ENCODE measurements at regions not wholly inside any gene's neighbourhood (a gene's known extent, or its start where the extent isn't known, plus 50 kb on each side); places are given as distances from the start of the nearest gene placed in this dataset.

DNA sequence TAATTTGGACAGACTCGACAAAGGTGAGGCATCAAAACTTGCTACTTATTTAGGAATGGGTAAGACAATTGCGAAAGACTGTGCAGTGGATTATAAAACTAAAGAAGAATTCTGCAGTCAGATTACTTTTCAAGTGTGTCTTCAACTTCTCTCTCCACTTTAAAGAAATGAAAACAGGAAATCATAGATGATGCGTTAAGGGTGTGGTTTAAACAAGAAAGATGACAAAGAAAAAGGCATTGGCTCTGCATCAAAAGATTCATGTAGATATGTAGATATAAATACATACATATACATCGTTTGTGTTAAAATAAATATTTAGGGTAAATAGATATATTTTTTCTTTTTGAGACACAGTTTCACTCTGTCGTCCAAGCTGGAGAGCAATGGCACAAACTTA lies 74.6 kb upstream of the PARP11 start:
- no peak for DNase-seq

GRCh38 chr12:3945671-3946070 lies 72.5 kb upstream of the PARP11 start:
- DNase-seq = no peak

DNA sequence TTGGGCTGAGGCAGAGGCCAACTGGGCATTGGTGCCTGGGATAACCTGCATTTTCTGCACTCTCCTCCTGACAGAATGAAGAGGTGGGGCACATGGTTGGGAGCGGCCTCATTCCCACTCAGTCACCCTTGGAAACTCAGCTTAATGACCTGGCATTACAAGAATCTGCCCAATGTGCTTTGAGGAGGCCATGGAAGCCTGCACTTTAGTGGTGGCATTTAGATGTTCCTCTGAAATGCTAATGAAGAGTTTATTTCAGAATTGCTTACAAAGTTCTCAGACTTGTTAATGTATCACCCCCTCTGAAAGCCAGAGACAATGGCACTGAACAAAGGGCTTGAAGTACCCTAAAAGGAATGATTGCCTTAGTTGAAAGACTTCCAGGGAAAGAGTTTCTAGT lies 71.4 kb upstream of the PARP11 start:
- no peak for DNase-seq

DNA sequence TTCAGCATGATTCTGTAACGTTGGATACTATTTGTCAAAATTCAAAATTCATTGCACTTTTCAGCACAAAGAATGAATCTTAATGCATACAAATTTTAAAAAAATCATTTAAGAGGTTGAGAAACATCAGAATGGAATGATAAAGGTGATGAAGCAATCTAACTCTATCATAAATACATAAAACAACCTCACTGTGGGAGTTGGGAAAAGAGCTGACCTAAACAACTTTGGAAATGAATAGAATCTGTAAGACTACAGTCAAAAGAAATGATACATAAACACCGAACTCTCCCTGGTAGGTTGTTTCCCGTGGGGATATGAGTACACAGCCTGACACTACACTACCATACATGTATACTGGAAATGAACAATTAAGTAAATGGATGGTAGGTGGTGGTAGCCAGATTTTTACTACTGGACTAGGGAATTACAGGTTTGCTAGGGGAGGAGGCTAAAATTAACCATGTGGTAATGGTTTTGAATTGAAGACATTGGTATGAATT lies 64.9 kb upstream of the PARP11 start:
- no peak for DNase-seq

GRCh38 chr12:3935078-3935477 lies 61.9 kb upstream of the PARP11 start:
- no peak for DNase-seq

DNA sequence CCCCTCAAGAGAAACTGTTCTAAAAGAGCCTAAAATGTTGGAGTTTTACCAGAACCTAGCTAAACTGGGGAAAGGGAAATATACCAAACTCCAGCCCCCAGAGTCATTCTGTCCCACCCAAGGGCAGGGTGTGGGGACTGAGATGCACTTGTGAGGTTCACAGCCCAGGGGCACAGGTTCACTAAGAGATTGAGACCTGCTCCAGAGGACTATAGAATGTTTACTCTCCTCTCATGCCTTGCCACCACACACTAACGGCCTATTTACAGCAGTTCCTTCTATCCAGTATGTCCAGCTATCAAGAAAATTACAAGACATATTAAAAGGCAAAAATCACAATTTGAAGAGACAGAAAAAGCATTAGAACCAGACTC lies 60.6 kb upstream of the PARP11 start:
- no peak for DNase-seq

DNA sequence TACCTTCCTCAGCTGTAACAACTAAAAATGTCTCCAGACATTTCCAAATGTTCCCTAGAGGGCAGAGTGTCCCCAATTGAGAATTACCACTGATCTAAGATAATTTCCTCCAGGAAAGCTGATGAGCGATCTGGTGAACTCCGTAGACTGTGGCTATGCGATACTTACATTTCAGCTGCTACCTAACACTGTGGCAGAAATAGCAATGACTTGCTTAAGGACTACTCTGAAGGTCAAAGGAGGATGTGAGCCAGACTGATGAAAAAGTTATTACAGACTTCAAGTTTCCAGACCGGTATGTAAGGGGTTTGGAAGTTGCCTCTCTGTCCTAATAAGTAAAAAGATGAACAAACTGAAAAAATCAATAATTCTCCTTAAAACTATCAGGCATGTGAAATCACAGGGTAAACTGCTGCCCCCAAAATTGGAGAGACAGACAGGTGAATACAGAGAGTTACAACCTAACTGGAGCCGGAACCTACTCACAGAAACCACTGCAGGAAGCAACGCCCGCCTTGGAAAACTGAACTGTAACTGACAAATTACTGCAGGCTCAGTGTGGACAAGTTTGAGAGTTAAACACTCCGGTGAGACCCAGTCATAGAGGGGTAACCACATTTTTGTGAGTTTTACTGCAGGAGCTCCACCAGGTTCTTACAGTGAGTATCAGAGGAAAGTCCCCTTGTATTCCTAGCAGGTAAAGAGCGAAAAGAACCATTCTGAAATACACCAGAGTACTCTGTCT lies 60.0 kb upstream of the PARP11 start:
- DNase-seq = no peak

DNA sequence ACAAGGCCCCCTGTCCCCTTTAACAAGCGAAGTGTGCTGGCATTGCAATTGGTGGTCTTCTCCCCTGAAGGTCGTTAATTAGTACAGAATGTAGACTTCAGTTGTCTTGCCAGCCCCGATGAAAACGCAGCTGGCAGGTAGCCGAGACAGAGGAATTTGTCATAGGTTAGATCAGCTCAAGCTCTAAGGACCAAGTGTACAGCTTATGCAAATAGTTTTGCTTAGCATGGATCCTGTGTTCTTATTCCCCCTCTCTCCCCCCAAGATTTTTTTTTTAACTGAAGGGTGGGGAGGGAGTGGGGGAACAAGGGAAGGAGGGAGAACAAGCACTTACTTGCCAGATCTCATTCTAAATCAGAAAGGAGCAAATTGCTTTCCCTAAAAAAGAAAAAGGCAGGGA lies 58.6 kb upstream of the PARP11 start:
- DNase-seq = no peak

GRCh38 chr12:3931206-3931605 lies 58.0 kb upstream of the PARP11 start:
- no peak for DNase-seq

- DNase-seq = no peak
Observed at GRCh38 chr12:3929875-3930615, 56.8 kb upstream of the PARP11 start.

DNA sequence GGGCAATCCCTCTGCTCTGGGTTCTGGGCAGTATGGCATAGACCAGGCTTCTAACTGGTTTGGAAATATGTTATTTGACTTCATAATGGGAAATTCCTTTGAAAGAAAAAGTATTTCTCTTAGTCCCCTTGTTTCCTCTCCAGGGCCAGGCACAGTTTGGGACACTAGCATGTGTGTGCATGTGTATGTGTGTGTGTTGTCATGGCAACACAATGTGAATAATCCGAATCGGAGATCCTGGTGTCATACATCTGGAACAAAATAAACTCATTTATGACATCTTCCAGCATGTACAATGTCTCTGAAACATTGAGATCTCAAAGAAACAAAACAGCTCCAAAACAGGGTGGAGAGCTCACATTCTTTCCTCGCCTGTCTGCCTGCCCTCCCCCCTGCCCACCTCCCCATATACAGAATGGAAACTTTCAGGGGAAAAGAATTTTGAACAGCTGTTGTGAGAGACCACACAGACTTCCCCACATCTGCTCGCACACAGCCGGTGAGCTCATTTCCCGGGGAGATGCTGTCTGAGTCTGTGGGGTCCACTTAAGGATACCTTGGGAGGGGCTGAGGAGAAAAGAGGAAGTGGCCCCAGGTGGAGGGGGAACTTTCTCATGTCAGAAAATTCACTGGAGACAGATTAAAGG lies 55.5 kb upstream of the PARP11 start:
- DNase-seq = no peak

- no peak for DNase-seq
Observed at GRCh38 chr12:3925621-3926020, 52.4 kb upstream of the PARP11 start.

GRCh38 chr12:3924761-3925160 lies 51.6 kb upstream of the PARP11 start:
- no peak for DNase-seq

DNA sequence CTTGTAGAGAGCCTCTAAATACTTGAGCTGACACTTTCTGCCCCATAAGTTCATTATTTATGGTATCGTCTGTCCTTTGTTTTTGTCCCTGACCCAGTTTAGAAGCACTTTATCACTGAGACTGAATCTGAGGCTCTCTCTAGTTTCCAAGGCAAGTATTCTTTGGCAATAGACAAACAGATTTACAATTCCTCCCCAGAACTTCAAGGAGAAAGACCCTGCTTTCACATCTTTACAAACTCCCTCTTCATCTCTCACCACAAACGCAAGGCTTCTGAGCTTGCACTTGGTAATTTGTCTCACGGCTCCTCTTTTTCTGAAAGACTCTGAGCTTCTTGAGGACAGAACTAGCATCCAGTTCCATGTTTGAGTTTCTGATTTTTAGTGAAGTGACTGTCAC lies 49.8 kb upstream of the PARP11 start:
- no peak for DNase-seq

Measured in NCI-H2171 treated with DMSO at 0.1 percent for 48 hours (cell line).